Activated CD4-positive, alpha-beta T cell treated with anti-CD3 and anti-CD28 coated beads, Interleukin-2, amount 50 U/mL, for 4 hours (primary cell): ENCODE measurements at regions not wholly inside any gene's neighbourhood (a gene's known extent, or its start where the extent isn't known, plus 50 kb on each side); places are given as distances from the start of the nearest gene placed in this dataset.

Experiments
- DNase-seq, 2 experiments: peaks; one replicate each; pipeline ENCODE4 v3.0.0-alpha.2; 2020

DNA sequence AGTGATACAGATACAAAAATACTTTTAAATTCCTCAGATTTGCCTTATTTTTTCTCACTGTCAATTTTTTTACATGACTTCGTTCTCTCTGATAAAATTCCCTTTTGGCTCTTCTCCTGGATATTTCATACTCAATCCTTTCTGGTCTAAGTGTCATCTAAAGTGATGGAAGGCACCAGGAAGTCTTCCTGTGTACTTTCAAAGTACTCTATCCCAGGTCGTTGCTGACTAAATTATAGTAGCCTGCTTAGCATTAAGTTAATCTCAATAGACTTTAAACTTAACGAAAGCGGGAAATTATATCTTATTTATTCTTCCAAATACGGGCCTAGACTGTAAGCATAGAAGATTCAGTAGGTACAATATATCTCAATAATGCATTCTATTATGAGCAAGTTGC is 67.8 kb downstream of the CASP12 start:
- DNase-seq = no peak

DNA sequence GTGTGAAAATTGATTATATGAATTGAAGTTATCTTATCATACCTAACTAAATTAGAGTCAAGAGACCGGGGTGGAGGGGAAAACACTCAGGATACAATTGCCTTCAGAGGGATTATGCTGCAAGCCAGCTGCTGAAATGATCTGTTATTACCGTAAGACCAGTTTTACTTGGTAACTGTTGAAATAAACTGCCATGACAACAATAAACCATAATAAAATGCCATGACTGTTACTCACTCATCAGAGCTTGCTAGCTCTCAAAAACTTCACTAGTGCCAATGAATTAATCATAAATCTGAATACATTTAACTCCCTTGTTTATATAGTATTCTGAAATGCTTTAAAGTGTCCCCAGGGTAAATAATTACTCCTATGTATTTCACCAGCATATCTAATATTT is 68.2 kb downstream of the CASP12 start:
- DNase-seq = no peak

DNA sequence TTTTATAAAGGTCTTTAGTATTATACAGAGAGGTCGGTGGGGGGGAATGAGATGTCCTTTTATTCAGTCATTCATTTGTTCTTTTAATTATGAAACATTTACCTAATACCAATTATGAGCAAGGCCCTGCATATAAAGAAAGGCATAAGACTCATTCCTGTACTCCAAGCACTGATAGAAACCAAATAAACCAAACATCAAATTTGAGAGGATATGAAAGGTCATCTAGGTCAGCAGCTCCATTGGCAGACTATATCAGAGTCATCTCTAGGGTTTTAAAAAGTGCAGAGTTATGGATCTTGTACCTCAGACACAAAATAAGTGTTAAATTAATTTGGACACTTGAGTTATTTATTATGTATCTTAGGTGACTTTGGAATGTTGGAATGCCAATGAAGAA is 71.5 kb downstream of the CASP12 start:
- no peak for DNase-seq

DNA sequence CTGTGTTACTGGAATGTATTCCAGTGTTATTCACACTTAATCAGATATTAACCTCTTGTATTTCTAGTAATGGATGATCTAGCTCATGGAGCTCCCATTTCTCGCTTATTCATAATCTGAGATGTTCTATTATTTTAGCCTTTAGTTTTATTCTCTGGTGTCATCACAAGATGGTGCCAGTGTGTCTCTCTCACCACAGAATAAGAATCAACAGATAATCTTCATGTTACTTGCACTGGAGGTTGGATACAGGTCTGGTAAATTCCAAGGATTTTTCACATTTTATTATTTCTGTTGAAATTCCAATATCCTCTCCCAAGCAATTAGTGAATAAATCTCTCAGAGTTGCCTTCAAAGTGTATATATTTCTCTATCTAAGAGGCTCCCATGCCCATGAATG is 74.6 kb downstream of the CASP12 start:
- DNase-seq = no peak

DNA sequence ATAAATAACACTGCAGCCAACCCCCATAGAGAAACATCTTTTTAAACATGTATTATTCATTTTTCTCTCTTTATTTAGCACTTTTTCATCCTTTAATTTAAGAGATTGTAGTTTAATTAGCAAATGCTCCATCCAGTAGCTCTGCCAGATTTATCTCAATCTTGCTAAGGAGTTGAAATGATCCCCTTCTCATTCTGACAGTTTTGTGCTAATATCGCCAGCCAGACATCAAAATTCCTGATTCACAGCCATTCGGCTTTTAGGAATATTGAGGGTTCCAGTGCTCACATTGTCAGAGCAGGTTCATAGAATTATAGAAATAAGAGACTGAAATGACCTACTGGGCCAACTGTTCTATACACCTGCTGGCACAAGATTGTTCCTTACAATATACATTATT is 77.8 kb downstream of the CASP12 start:
- no peak for DNase-seq

DNA sequence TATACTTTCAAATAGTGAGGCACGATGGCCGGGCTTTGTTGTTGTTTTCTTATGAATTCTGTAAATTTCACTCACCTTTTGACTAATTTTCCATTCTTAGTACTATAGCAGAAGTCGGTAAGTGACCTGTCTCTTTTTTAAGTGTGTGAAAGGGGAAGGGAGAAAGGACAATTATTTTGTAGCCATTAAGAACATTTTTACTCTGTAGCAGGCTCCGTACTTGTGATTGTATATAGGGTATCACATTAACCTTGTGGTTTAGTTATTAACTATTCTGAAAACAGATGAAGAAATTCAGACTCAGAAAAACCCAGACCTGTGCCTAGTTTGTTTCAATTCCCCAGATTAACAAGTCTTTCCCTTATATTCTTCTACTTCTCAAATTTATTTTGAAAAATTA is 78.7 kb downstream of the CASP12 start:
- no peak for DNase-seq

DNA sequence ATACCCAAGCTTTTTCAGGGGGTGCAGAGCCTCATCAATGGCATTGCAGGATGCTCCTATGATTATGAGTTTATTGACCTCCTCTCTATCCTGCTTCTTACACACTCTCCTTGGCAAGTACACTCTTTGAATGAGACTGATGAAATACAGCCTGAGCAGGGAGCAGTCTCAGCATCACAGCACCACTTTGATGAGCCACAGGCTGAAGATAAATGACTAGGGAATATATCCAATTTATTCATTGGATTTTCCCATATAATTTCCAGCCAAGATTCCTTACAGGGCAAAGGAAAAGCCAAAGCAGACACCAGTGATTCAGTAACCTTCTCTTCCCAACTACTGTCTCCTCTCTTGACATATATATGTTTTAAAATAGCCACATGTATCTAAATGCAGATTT is 79.2 kb downstream of the CASP12 start:
- DNase-seq = no peak

DNA sequence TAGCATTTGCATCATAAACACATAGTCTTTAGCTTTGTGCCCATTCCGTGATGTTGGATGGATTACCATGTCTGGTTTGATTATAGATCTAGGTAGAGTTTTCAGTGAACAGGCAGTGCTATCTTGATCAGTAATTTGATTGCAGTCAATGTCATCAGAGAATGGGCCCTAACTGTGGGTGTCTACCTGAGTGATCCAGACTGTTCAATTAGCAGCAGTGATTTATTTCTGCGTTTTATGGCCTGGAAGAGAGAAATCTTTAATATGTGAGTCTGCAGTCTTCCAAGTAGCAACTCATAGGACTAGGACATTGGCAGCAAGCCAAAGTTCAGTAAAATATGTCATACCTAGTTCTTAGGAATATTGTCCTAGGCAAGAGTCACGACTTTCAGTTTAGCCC is 80.3 kb downstream of the CASP12 start:
- no peak for DNase-seq

DNA sequence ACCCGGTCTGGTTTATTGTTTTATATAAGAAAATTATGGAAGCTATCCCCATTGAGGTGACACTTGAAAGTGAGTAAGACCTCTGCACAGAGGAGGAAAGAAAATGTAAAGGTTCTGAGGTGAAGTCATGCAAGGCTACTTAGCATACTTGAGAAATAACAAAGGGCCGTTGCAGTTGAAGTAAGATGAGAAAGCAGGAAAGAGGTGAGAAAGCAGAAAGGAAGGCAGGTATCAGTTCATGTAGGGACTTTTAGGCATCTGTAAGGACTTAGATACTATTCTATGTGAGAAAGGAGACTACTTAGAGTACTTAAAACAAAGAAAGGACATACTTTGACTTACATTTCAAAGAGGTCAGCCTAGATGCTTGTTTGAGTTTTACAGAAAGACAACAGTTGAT is 84.7 kb downstream of the CASP12 start:
- DNase-seq = no peak

DNA sequence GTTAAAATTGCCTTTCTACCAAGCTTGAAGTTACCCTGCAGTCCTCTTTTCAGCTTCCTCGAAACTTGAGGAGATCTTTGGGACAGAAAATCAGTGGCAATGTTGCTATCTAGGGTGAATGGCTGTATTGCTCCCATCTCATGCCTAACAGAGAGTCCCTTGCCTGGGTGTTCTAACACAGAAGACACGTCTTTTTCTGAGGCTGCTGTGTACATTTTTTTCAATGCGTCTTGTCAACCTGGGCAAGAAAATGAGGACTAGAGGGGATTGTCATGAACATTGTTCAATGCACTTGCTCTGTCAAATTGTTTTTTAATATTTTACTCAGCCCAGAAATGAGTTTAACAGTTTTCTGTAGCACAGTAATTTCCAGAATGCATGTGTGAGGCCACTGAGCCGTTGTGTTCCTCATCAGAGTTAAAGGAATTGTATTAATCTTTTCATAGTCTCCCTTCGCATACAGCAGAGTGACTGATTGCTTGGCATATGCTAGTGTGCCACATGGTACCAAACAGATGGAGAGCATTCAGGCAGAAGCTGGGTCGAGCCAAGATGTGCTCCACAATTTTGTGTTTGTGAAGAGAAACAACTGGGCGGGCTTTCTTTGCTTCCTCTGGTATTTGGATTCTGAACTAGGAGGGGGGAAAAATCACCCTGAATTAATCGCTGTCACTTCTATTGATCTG is 86.0 kb downstream of the CASP12 start:
- no peak for DNase-seq

DNA sequence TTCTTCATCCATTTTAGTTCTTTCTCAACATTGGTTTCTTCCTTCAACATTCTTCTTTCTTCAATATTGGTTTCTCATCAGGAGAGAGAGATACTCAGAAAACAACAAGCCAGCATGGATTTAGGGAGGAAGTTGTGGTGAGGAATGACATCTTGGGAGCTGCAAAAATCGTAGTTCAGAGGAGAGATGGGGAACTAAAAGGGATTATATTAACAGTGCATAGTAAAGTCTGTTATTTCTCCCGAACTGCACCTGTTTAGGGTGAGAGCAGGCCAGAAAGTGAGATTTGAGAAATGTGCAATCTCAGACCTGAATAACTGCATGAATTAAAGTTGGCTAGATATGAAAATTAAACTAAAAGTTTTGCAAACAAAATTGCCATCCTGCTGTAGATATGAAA is 94.5 kb downstream of the CASP12 start:
- DNase-seq = no peak

DNA sequence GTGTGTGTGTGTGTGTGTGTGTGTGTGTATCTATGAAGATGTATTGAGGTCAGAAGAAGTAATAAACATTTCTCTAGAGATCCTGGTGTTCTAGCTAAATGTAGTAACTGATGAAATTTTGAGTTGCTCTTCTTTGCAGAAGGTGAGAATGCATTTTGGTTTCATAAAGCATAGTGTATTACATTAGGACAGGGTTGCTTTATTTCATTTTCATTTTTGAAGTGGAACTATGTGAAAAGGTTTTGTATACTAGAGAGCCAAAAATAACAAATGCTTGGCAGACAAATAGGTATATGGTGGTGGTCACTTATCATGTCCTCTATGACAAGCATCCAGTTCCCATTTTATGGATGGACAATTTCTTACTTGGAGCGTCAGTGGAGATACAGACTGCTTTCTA is 99.0 kb downstream of the CASP12 start:
- no peak for DNase-seq

DNA sequence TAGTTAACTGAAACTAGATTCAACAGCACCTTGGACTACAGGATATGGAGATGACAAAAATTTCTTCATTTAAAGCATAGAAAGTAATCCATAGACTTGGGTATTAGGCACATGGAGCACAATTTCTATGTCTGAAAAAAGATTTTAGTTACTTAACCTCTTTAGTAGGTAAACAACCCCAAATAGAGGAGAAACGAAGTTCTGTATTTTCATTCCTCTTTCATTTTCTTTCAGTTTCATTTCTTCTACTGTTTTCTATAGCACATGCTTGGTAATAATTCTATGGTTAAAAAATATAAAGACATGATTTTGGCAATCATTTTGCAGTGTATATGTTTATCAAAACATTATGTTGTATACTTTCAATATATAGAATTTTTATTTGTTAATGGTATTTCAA is 99.5 kb downstream of the CASP12 start:
- DNase-seq = no peak

DNA sequence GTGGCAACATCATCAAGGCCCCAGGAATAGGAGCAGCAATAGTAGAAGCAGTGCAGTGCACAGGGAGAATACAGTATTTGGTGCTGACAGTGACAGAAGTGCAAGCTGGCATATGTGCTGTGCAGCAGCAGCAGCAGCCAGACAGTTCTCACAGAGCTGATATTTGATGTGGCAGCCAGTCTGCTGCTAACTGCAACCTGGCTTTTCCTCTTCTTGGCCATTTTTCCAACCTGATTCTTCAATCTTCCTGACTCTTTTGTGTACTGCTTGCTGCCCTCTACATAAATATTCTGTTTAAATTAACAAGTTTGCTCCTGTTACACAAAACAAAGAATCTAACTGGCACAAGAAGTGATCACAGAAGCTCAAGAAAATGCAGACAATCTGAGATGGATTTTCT is 102.0 kb downstream of the CASP12 start:
- no peak for DNase-seq

DNA sequence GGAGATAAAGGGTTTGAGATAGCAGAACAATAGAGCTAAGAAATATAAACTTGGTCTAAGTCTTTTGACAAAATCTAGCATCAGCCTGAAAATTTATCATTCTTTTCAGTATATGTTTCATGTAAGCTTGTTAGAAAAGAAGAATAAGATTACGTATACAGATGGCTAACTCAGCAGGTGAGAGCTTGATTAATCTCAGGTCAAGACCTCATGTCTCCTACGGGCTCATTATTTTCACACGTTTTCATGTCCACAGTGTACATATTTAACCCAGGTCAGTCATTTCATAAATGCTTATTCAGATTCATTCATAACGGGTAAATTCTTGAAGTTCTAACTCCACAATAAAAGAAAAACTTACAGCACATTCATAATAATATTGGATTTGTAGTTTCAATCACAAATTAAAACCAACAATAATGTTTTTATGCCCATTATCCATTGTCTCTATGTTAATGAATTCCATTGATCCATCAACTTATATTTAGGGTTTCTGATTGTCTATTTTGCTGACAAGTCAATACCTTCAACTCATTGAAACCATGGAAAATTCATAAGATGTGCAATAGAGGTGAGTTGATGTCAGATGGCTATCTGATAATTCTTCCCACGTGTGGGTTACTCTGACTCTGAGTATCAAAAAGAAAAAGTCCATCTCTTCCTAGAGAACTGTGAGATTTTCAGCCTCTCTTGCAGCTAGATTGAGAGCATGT is 102.6 kb downstream of the CASP12 start:
- DNase-seq = no peak

DNA sequence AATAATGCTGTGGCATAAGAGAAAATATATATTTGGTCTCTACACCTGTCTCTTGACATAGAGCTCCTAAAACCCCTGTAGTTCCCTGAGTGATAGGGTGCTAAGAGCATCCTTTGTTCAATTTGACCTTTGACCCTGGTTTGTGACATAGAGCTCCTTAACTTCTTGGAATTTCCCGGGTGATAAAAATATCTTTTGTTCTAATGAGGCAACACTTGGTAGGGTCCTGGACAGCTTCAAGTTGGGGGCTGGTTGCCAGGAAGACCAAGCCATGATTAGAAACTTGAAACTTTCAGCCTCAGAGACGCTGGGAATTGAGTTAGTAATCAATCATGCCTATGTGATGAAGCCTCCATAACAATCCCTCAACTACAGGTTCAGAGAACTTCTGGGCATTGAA is 105.4 kb downstream of the CASP12 start:
- no peak for DNase-seq

DNA sequence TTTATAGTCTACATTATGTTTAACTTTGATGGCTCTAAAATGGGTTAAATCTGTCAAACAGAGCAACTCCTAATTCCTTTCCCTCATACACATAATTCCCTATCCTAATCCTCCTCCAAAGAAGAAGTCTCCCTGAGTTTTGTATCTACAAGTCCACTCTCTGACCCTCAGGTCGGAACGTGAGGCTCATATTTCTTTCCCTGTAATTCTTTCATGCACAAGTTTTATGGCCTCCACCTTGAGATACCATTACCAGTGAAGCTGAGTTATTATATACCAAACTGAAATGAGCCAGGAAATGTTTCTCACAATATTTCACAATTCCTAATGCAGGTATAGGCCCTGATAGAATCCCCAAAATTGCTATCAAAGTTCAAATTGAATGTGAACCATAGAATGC is 106.4 kb downstream of the CASP12 start:
- DNase-seq = no peak

DNA sequence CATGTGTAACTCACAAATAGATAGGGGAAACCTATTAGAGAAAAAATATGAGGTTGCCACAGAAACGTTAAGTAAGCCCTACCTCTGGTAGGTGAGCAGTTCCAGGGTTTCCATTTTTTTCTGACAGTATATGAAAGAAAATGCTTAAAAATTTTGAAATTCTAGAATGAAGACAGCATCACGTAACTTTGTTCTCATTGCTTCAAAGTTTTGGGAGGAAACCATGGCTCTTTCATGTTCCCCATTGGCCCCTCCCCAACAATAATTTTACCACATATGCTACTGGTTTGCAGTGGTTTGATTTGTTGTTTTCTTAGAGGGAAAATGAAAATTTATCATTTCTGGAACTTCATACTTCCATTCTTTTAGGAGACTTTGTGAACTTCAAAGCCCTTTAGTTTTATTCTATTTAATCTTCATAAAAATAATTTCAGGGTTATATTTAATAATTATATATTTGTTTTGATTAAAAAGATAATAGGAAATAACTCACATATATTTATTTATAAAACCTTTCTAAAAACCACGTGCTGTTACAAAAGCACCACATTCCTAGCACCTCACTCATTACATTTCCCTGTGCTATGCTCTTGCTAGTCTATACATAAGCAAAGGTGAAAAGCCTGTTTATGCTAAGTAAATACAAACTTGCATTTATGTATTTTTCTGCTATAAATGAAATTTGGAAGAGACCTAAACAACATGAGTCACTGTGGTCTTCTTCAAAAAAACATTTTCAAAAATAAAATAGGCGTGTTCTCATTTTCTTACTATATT is 113.4 kb downstream of the CASP12 start:
- DNase-seq = no peak

DNA sequence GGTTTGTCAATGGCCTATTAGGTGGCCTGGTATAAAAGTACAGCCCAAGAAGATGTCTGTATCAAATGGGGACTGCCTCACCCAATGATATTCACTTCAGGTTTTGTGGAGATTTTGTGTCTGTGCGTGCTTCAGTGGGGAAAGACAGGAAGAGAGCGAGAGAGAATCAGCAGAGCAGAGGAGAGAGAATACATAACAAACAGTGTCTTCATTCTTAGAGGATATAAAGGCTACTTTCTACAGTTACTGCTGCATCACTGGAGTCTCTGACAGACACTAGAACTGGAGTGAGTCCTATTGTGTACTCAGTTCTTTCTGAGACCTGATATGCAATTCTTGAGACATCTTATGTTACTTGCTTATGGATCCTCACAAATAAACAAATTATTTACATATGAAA is 115.0 kb downstream of the CASP12 start:
- no peak for DNase-seq

DNA sequence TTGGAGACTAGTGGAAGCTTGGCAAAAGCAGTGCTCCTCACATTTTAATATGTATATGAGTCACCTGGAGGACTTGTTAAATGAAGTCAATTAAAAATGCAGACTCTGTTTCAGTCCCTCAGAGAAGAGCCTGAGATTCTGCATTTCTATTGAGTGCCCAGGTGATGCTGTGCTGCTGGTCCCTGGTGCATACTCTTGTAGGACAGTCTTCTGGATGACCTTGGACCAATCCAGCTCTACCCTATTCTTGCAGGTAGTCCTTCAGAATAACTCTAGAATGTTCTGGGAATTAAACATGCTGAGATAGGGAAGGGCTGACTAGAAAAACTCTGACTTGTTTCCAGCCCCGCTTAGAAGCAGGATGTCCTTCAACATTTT is 115.9 kb downstream of the CASP12 start:
- DNase-seq = no peak

DNA sequence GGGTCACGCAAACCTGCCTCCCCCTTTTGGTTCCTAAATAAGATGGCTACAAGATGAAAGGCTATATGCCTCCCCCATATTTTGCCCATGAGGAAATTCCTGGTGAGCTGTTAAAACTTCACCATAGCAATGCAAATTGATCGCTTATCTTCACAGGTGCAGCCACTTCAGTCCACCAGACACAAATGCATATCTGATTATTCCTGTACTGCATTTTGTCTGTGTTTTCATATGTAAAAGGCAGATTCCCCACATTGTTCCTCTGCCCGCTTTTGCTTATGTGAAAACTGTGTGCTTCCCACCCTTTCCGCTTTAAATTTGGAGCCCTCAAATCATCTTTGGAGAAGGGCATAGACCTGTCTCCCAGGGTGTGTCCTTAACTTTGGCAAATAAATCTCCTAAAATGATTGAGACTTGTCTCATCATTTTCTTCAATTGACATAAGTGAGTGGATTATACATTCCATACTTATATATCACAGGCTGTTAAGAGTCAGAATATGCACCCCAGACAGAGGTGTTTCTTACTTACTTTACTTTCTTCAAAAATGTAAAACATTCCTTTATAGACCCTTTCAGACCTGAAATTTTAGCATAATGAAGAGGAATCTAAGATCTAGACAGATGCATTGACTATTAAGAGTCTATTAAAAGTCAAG is 116.4 kb downstream of the CASP12 start:
- no peak for DNase-seq

DNA sequence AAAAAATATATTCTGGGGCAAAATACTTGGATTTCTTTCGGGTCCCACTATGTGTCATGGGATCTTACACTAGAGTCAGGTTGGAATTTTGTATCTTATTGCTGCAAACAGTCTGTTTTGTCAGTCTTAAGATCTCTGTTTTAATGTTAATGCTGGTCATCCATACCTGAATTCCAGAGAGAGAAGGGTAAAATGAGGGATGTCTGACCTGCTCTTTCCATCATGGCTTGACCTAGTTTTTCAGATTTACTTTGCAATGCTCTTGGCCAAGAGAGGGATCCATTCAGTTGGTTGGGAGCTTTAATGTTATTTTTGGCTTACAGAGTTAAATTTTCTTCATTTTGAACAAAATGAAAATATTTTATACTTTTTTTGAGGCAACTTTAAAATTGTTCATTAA is 117.2 kb downstream of the CASP12 start:
- DNase-seq = no peak

DNA sequence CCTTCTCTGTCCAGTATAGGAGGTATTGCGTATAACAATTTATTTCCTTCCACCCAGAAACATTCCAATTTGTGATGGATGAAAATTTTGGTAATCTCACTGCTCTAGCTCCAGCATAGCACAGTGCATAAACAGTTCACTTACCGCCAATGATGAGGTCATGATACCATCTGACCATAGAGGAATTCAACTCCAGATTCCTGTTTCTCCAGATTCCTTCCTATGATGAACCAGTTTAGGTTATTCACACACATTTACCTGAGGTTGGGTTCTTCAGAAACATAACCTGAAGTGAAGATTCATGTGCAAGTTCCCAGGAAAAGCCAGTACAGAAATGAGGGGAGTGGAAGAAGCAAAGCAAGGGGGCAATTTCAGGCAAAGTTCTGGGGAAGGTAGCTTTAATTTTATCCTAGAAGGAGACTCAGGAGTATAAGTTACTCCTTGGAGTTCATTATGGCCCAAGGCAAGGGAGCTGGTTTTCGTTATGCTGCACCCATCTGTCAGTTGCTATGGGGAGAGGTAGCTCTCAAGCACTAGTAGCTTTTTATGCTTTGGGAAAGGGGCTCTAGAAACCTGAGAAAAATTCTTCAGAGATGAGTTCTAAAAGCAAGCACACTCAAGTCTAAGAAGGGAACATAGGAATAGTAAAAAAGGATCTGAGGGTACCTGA is 121.6 kb downstream of the CASP12 start:
- DNase-seq = no peak
